ENCODE measurements at regions not wholly inside any gene's neighbourhood (a gene's known extent, or its start where the extent isn't known, plus 50 kb on each side); places are given as distances from the start of the nearest gene placed in this dataset.

DNA sequence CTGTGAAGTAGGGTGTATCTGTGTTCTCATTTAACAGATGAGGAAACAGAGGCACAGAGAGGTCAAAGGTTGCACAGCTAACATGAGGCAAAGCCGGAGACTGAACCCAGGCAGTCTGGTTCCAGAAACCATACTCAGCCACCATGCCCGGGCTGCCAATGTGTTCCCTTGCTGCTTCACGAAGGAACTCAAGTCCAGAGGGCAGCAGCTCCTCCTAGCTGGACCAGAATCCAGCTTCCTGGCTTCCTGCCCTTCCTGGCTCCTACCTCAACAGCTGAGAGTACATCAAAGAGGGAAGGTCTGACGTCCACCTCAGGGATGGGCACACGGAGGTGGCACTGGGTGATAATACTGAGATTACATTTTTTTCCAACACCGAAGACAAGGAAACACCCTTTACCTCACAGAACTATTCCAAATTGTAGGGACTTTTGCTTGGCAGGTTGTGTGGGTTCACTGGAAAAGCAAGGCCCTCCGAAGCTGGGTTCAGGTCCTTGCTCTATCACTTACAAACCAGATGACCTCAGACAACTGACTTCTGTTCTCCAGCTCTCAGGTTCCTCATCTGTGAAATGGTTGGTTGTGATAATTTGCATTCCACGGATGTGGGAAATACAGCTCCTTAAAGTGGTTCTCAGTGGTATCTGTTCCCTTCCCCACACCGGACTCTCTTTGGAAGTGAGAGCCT is 154.1 kb upstream of the ZMIZ1 start:
- no peak for DNase-seq (ENCODE audit: low read depth)

- no peak for DNase-seq (ENCODE audit: low read depth)
Measured at GRCh38 chr10:78915190-78915518, 153.6 kb upstream of the ZMIZ1 start.

DNA sequence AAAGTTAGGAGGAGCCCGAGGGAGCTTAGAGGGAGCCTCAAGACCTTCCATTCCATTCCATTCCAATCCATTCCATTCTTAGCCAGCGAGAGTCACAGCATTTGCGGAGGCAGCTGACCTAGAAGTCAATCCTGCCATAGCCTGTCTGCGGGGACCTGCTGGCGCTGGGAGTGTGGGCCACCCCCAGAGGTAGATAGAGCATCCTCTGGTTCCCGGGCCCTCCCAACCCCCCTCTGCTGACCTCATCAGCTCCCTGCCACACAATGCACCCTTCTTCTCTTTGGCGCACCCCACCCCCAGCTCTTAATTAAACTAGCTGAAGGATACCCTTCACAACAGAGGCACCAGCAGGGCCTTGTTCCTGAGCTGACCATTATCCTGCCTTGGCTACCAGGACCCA is 152.5 kb upstream of the ZMIZ1 start:
- DNase-seq (ENCODE audit: low read depth) = no peak

- no peak for DNase-seq (ENCODE audit: low read depth)
Measured at GRCh38 chr10:78919181-78919966, 149.4 kb upstream of the ZMIZ1 start.

DNA sequence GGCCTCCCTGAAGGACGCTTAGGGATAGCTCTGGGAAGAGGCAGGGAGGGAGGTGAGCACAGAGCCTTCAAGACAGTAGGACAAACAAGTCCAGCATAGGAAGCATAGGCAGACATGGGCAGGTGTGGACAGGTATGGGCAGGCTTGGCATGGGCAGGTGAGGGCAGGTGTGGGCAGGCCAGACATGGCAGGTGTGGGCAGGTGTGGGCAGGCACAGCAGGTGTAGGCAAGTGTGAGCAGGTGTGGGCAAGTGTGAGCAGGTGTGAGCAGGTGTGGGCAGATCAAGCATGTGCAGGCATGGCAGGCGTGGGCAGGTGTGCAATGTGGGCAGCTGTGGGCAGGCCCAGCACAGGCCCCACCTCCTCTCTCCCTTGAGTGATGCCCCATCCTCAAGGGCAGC is 148.8 kb upstream of the ZMIZ1 start:
- no peak for DNase-seq (ENCODE audit: low read depth)

- DNase-seq (ENCODE audit: low read depth) = no peak
Measured at GRCh38 chr10:78921895-78922294, 146.9 kb upstream of the ZMIZ1 start.

- no peak for DNase-seq (ENCODE audit: low read depth)
Measured at GRCh38 chr10:78923647-78924318, 145.0 kb upstream of the ZMIZ1 start.

- DNase-seq (ENCODE audit: low read depth) = no peak
Measured at GRCh38 chr10:78924319-78925003, 144.3 kb upstream of the ZMIZ1 start.

GRCh38 chr10:78925275-78925674 is 143.5 kb upstream of the ZMIZ1 start:
- DNase-seq (ENCODE audit: low read depth) = no peak

GRCh38 chr10:78925800-78926319 is 142.9 kb upstream of the ZMIZ1 start:
- peak; percentile 86 for DNase-seq (ENCODE audit: low read depth)

DNA sequence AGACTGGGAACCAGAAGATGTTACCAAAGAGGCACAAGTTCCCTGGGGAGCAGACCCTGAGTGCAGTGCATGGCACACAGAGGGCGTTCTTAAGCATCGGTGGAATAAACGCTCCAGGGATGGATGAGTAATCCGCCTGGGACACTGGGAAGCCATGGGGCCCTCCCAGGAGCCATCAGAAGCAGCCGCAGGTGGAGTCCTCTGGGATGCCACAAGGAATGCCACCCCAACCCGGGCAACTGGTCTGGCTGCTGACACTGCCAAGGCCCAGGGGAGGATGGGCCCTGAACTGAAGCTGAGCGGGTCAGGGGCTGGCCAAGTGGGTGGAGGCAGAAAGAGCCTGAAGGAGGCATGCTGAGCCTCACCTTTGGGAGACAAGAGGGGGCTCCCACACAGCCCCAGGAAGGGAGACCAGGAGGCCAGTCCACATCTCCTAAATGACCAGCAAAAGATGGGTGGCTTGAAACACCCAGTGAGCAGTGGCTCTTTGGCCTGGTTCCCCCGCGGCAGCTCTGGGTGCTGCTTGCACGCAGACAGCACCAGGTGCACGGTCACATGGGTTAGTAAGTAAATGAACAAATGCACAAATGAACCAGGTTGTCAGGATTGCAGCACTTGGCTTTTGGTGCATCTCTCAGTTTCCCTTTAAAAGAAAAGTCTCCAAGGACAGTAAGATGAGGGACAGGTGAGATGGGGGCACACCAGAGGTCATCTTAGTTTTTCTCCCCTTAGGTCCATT is 141.3 kb upstream of the ZMIZ1 start:
- DNase-seq (ENCODE audit: low read depth) = peak; percentile 49

DNA sequence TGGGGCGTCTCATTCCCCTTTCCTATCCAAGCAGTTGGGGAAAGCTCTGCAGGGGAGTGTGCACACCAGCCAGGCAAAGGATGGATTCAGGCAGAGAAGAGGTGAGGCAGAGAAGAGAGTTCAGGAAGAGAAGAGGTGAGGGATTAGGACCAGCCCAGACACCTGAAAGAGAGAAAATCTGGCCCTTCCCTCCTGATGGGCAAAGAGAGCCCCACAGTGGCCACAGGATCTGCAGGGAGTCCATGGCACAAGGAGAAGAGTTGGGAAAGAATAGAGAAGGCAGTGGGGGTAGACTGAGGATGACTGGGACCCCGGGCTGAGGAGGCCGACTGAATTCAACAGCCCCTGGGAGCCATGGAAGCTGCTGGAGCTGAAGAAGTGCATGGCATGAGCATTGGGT is 140.4 kb upstream of the ZMIZ1 start:
- DNase-seq (ENCODE audit: low read depth) = no peak

- no peak for DNase-seq (ENCODE audit: low read depth)
Measured at GRCh38 chr10:78929541-78929940, 139.2 kb upstream of the ZMIZ1 start.

GRCh38 chr10:78931321-78932053 is 137.3 kb upstream of the ZMIZ1 start:
- DNase-seq (ENCODE audit: low read depth) = peak; percentile 81

DNA sequence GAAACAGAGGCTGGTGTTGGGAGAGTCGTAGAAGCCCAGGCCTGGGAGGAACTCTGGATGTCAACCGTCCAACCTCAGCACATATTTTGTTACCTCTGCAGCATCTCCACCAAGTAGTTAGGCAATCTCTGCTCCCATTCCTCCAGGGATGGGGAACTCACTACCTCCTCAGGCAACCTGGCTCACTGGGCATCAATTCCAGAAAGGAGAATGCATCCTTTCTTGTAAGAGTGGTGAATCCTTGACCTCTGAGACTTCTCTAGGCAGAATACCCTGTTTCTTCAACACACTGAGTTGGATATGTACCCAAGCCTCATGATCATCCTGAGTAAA is 136.7 kb upstream of the ZMIZ1 start:
- DNase-seq (ENCODE audit: low read depth) = no peak

GRCh38 chr10:78932861-78933260 is 135.9 kb upstream of the ZMIZ1 start:
- no peak for DNase-seq (ENCODE audit: low read depth)

GRCh38 chr10:78933828-78934531 is 134.8 kb upstream of the ZMIZ1 start:
- no peak for DNase-seq (ENCODE audit: low read depth)

- DNase-seq (ENCODE audit: low read depth) = peak; percentile 54
Measured at GRCh38 chr10:78934532-78934898, 134.3 kb upstream of the ZMIZ1 start.

- DNase-seq (ENCODE audit: low read depth) = no peak
Measured at GRCh38 chr10:78934994-78935602, 133.7 kb upstream of the ZMIZ1 start.

Data from Daoy (cell line).